ENCODE measurements at regions not wholly inside any gene's neighbourhood (a gene's known extent, or its start where the extent isn't known, plus 50 kb on each side); places are given as distances from the start of the nearest gene placed in this dataset.

GRCh38 chr1:239898062-239898730 is 193.5 kb upstream of the FMN2 start:
- WGBS, 2 experiments (ENCODE audit: extremely low coverage in 2 of 2, insufficient read length in 1 of 2): 40% methylated on average over 2 of the region's 15 CpGs; no CpG with 5 or more reads in 1 of the 2 experiments
- no peak overlapping the region for H2BK5ac ChIP-seq (ENCODE audit: low read depth, low read length, poor library complexity, severe bottlenecking)
- no peak overlapping the region for H3K23ac ChIP-seq (ENCODE audit: low read depth, low read length)
- H3K4me1 ChIP-seq (ENCODE audit: control insufficient read depth, insufficient read depth, low read length): no peaks in the 10 kb centered on the region
- intact Hi-C loops (cut with micrococcal nuclease): loop anchor here (1.0 to 5.0 kb wide), 2 partner anchors 493 to 1646 kb away; no protein-coding TSS in a partner anchor
- no peaks in the 10 kb centered on the region for H3K36me3 ChIP-seq (ENCODE audit: control insufficient read depth, insufficient read depth, low read length)
- H4K20me1 ChIP-seq (ENCODE audit: insufficient read depth, low read length): no peaks in the 10 kb centered on the region
- H4K5ac ChIP-seq (ENCODE audit: low read depth, low read length): no peak overlapping the region
- peak; percentile 75 for DNase-seq
- no peak overlapping the region for H2AK9ac ChIP-seq (replicated peaks; ENCODE audit: low read depth, low read length, poor library complexity)
- no peak overlapping the region for H4K8ac ChIP-seq (ENCODE audit: low read depth in 2 of 2, low read length in 2 of 2)
- H4K91ac ChIP-seq (ENCODE audit: insufficient read depth, low read depth, low read length): no peak overlapping the region
- H3K27ac ChIP-seq (ENCODE audit: insufficient read depth, low read length): no peak overlapping the region
- no TSS peak for BruUV-seq (replicated peaks)
- no peak overlapping the region for H2BK20ac ChIP-seq (ENCODE audit: low read depth, low read length)
- in situ Hi-C loops (cut with MboI; ENCODE audit: low sequenced_read_pairs): no loop called here
- no peaks in the 10 kb centered on the region; the same call in 1 of the 2 replicates for H3K27me3 ChIP-seq (ENCODE audit: control insufficient read depth, insufficient read depth, low read length)
- H2AK5ac ChIP-seq (ENCODE audit: low read depth, low read length): no peak overlapping the region
- dilution Hi-C loops (cut with HindIII; ENCODE audit: low sequenced_read_pairs, unreplicated experiment): no loop called here
- H3K79me1 ChIP-seq (ENCODE audit: low read depth in 1 of 2, low read length in 2 of 2): no peaks in the 10 kb centered on the region
- H2BK120ac ChIP-seq (ENCODE audit: low read depth, low read length): no peak overlapping the region
- no peak overlapping the region for H3K4me3 ChIP-seq (ENCODE audit: insufficient read depth, low read depth, low read length)
- CTCF ChIA-PET: interaction anchor here (0.7 to 1.4 kb wide), 8 partner anchors 9 to 945 kb away, joined by 3 to 8 read pairs (median 4); no protein-coding TSS in a partner anchor
- H3K9me1 ChIP-seq (ENCODE audit: insufficient read depth, low read length): no peaks in the 10 kb centered on the region
- POLR2A ChIA-PET (ENCODE audit: unreplicated experiment): no interaction called here
- H3K4me2 ChIP-seq (ENCODE audit: low read depth, low read length): peak overlapping the region; percentile 26
- no peak overlapping the region for H3K14ac ChIP-seq (replicated peaks; ENCODE audit: low read depth, low read length)
- peak; percentile 99 for ATAC-seq (ENCODE audit: low read depth)
- H3K9me3 ChIP-seq (ENCODE audit: control insufficient read depth, insufficient read depth, low read length): no peaks in the 10 kb centered on the region
- TF ChIP-seq SMC3 (IDR thresholded peaks at IDR 0.05; ENCODE audit: low read depth, low read length) (peak; percentile 81), CTCF (conservative IDR thresholded peaks at IDR 0.05; ENCODE audit: low read depth, low read length) (peak; percentile 93), RAD21 (IDR thresholded peaks at IDR 0.05; ENCODE audit: low read length) (peak; percentile 94), RFX5 (IDR thresholded peaks at IDR 0.05; ENCODE audit: low read depth, low read length) (no peak), POLR2A (IDR thresholded peaks at IDR 0.05; ENCODE audit: low read depth, low read length) (no peak), MAZ (IDR thresholded peaks at IDR 0.05; ENCODE audit: borderline replicate concordance, low read depth, low read length) (no peak)
- no peak overlapping the region for H3K9ac ChIP-seq (ENCODE audit: low read depth, low read length)
- H2BK15ac ChIP-seq (ENCODE audit: low read depth, low read length): no peak overlapping the region
- H3K56ac ChIP-seq (ENCODE audit: extremely low read depth, insufficient read depth, low read length): no peak overlapping the region
- H3K18ac ChIP-seq (ENCODE audit: low read depth, low read length): no peak overlapping the region
- no peak overlapping the region for H2AFZ ChIP-seq (replicated peaks; ENCODE audit: low read length, poor library complexity)
- H3K4ac ChIP-seq (ENCODE audit: low read depth, low read length): no peak overlapping the region

All from IMR-90 (cell line).